H1 (cell line): ENCODE measurements at regions not wholly inside any gene's neighbourhood (a gene's known extent, or its start where the extent isn't known, plus 50 kb on each side); places are given as distances from the start of the nearest gene placed in this dataset.

ENCODE experiments used
- CTCF ChIP-seq, 3 experiments: IDR thresholded peaks; 1 replicate in 2 of 3; 2 replicates in 1 of 3; pipeline versions ENCODE4 v1.5.1 to v1.6.1; 2011; ENCODE audit warnings: low read length in 3 of 3, mild to moderate bottlenecking in 3 of 3, inconsistent platforms in 2 of 3, low read depth in 1 of 3, moderate library complexity in 1 of 3; ENCODE audit not compliant: insufficient read depth in 1 of 3; ENCODE audit errors: control extremely low read depth in 1 of 3
- USF2 ChIP-seq: IDR thresholded peaks from 2 replicates; pipeline ENCODE4 v1.6.1; 2011; ENCODE audit warnings: low read length, improper control_type of control experiment

GRCh38 chr2:100629309-100629708, 66.5 kb downstream of the PDCL3 start:
- TF ChIP-seq USF2 (no peak), CTCF (IDR thresholded peaks at IDR 0.05; ENCODE audit: control extremely low read depth in 1 of 3, insufficient read depth in 1 of 3, low read depth in 1 of 3, low read length in 3 of 3) (no peak)
